CD4-positive, alpha-beta T cell treated with Interleukin-4 for 4 hours (primary cell): ENCODE measurements at regions not wholly inside any gene's neighbourhood (a gene's known extent, or its start where the extent isn't known, plus 50 kb on each side); places are given as distances from the start of the nearest gene placed in this dataset.
A peak's percentile ranks its signal among the peaks of the same experiment; 100 is the strongest.
"Not testable (repeated sequence)": the region's sequence is repeated elsewhere in the genome, so short reads cannot be mapped to it uniquely, and the experiment has no call there.

ENCODE experiments used
- DNase-seq: peaks from one replicate; pipeline ENCODE4 v3.0.0-alpha.2; 2020

DNA sequence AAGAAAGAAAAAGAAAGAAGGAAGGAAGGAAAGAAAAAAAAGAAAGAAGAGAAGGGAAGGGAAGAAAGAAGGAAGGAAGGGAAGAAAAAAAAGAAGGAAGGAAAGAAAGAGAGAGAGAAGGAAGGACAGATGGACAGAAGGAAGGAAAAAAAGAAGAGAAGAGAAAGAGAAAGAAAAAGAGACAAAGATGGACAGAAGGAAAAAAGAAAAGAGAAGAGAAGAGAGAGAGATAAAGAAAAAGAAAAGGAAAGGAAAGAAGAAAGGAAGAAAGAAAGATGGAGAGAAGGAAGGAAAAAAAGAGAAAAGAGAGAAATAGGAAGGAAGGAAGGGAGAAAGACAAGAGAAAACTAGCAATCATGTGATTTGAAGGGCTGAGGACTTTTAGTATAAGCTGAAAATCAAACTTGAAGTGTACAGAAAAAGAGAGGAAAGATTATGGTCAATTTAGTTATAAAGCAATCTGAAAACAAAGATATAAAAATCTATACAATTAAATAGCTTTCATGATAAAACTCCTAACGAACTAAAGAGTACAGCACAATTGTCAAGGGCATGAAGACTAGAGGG lies 115.3 kb downstream of the LTN1 start:
- no peak for DNase-seq

DNA sequence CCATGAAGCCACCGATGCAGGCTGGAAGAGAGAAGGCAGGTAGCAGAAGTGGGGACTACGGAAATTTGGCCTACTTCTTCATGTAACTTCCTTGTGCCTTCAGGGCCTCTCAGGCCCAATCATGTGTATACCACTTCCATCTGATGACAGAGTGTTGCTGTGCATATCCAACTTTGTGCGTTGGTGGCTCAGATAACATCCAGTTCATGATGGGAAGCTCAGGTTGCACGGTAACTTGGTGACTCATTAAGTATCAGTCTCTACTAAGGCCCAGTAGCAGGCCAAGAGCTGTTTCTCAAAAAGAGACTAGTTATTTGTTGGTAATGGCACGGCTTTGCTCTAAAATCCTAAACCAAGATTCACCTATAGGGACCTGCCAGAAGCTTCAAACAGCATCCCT lies 117.6 kb downstream of the LTN1 start:
- no peak for DNase-seq

DNA sequence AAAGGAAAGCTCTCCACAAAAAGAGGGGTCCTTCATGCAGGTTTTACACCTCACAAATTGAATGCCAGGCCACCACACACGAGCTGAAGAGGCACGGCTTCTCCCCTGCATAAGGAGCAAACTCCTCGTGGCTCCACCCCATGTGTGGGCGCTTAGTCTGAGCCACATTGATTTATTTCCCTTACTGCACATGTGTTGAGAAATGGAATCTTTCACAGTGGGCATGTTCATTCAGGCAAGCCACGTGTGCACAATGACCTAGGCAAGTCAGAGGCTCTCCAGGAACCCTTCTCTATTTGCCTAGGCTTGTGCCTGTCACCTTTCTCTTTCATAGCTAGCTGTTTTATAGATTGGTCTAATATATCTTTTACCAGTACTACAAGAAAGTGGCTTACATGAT lies 120.5 kb downstream of the LTN1 start:
- DNase-seq = no peak

DNA sequence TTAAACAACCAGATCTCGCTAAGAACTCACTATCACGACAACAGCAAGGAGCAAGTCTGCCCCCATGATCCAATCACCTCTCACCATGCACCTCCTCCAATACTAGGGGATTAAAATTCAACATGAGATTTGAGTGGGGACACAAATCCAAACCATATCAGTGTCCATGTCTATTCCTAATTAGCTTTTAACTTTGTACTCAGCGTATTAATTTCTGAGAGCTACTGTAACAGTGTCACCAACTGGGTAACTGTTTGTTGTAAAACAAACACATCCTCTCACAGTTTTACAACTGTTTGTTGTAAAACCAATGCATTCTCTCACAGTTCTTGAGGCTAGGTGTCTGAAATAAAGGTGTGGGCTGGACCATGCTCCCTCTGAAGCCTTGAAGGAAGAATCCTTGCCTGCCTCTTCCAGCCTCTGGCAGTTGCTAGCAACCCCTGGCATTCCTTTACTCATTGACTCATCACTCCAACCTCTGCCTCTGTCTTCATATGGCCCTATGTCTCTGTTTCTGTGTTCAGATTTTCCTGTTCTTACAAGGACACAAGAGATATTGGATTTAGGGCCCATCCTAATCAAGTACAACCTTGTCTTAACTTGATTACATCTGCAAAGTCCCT lies 121.2 kb downstream of the LTN1 start:
- DNase-seq = no peak

DNA sequence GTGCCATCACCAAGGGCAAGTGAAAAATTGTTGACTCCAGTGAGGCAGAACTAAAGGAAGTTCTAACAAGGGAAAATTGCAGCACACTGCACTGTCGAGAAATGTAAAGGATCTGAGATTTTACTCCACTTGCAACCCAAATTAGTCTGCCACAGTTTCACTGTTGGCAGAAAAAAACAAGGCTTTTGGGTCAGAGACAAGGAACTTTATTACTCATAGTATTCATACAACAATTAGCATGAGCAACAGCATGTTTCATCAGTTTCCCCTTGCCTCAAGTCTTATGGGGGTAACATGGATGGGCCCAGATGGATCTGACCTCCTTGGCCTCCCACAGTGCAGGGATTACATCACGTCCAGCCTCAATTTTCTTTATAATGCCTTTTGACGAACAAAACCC lies 125.3 kb downstream of the LTN1 start:
- DNase-seq = no peak

DNA sequence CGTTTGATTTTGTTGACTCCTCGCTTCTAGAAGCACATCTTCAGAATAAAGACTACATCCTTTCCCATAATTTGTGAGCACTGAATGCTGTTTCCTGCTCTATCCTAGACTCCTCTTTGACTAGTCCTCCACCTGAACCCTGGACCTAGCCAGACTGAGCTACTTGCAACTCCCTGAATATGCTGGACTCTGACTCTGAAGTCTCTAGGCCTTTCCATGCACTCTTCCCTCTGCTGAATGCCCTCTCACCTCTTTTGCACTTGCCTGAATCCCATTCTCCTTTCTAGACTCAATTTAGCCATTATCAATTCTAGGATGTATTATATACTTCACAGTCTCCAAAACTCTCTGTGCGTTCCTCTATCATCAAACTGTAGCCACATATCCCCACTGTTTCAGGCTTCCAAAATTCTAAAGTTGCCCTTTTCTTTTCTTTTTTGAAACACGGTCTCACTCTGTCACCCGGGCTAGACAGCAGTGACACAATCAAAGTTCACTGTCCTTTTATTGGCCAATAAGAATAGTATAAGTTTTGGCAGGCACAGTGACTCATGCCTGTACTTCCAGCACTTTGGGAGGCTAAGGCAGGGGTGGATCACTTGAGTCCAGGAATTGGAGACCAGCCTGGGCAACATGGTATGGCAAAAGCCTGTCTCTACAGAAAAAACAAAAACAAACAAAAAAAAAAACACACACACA lies 127.0 kb downstream of the LTN1 start:
- DNase-seq = no peak

DNA sequence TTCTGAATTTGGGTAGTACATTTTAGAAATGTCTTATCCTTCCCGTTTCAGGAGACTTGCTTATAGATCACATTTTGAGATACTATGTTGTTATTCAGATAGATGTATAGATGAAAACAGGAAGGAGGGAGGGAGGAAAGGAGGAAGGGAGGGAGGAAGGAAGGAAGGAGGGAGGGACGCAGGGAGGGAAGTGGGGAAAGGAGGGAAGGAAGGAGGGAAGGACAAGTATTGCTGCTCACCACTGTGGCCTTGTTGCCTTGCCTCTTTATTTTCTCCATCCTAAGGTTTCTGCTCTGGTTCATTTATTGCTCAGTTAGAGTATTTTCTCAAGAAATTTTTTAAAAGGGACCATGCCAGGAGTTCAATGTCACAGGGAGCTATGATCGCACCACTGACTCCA lies 134.3 kb downstream of the LTN1 start:
- no peak for DNase-seq

DNA sequence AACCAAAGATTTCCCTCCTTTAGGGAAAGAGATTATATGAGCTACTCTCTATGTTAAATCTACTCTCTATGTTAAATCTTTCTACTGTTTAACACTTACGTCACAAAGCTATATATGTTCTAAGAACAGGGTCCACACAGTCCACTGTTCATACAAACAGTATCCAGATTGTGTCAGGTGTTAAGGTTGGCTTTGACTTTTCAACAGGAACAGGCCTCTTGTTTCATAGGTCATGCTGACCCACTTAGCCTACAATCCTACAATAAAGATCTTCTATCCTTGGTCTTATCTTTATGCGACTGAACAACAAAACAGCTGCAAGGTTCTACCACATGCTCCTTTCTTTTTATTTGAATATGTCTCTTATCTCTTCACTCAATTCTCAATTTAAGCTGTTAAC lies 134.9 kb downstream of the LTN1 start:
- DNase-seq = no peak

DNA sequence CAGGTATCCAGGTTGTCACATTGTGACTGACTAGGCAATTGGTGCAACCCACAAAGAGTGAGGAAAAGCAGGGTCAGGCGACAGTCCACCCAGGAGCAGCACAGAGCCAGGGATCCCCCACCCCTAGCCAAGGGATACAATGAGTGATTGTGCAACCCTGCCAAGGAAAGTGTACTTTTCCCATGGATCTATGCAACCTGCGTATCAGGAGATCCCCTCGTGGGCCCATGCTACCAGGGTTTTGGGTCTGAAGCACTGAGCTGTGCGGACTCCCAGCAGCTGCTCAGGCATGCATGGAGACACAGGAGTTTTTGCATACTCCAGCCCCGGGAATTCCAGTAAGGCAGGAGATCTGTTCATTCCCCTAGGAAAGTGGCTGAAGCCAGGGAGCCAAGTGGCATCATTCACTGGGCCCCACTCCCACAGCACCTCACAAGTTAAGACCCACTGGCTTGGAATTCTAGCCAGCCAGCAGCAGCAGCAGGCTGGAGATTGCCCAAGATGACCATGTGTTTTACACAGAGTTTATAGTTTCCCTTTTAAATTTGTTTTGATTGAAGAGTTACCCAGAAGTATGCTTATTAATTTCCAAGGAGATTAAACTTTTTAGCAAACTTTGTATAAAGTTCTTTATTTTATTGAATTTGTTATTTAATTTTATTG lies 136.0 kb downstream of the LTN1 start:
- DNase-seq = no peak

DNA sequence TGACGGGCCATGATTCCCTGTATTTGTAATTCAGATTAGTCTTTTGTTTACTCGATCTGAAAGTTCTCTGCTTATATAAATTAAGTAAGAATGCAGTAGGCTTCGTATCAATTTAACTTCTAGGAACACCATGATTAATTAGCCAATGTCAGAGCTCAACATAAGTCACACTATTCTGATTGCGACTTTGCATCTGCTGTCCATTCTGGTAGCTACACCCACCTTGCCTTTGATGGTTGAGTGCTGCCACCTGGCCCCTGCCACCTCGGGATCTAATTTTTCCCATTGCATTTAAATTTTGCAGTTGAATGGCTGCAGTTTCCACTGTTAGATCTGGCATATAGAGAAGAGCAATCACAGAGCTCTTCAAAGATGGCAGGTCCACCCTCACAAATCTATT lies 140.0 kb downstream of the LTN1 start:
- no peak for DNase-seq

DNA sequence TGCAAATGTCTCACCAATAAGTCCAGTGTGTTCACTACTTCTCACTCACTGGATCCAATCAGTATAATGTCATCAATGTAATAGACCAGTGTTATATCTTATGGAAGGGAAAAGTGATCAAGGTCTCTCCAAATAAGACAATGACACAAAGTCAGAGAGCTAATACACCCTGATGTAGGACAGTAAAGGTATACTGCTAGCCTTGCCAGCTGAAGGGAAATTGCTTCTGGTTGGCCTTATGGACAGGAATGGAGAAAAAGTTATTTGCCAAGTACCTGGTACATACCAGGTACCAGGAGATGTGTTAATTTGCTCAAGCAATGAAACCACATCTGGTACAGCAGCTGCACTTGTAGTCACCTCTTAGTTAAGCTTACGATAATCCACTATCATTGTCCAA lies 141.0 kb downstream of the LTN1 start:
- DNase-seq = no peak

DNA sequence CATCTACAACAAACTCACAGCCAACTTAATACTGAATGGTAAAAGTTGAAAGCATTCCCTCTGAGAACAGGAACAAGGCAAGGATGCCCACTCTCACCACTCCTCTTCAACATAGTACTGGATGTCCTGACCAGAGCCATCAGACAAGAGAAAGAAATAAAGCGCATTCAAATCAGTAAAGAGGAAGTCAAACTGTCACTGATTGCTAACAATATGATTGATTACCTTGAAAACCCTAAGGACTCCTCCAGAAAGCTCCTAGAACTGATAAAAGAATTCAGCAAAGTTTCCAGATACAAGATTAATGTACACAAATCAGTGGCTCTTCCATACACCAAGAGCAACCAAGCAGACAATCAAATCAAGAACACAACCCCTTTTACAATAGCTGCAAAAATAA lies 153.4 kb downstream of the LTN1 start:
- not testable (repeated sequence) for DNase-seq

DNA sequence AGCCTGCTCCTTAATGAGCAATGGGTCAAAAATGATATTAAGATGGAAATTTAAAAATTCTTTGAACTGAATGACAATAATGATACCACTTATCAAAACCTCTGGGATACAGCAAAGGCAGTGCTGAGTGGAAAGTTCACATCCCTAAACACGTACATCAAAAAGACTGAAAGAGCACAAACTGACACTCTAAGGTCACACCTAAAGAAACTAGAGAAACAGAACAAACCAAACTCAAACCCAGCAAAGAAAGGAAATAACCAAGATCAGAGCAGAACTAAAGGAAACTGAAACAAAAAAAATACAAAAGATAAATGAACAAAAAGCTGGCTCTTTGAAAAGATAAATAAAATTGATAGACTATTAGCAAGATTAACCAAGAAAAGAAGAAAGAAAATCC lies 155.3 kb downstream of the LTN1 start:
- peak; percentile 36 for DNase-seq

DNA sequence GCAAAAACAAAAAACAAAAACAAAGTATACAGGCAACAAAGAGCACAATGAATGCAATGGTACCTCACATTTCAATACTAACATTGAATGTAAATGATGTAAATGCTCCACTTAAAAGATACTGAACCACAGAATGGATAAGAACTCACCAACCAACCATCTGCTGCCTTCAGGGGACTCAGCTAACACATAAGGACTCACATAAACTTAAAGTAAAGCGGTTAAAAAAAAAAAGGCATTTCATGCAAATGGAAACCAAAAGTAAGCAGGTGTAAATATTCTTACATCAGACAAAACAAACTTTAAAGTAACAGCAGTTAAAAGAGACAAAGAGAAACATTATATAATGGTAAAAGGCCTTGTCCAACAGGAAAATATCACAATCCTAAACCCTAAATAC lies 156.1 kb downstream of the LTN1 start:
- peak; percentile 36 for DNase-seq

DNA sequence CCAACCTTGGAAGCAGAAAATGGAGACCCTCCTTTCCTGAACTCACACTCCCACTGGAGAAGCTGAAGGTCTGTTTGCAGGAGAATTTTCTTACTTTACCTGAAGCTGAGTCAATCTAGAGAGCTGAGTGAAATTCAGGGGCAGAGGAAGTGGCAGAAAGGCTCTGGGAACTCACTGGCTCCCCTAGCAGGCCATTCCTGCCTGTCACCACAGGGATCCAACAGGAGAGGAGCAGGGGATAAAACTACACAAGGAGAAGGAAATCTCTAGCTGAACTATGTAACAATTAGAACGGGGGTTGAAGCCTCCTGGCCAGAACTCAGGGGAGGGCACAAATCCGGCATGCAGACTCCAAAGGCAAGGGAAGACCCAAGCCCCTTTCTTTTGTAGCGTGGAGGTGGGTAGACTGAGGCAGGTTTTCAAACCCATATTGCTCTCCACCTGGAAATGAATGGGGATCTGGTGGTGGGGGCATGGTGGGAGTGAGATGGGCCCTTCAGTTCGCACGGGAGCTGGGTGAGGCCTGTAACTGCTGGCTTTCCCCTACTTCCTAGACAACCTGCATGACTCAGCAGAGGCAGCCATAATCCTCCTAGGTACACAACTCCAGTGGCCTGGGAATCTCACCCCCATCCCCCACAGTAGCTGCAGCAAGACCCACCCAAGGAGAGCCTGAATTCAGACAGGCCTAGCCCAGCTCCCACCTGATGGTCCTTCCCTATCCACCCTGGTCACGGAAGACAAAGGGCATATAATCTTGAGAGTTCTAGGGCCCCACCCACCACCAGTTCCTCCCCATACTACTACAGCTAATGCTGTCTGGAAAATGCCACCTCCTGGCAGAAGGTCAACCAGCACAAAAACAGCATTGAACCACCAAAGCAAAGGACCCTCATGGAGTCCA lies 158.1 kb downstream of the LTN1 start:
- no peak for DNase-seq

DNA sequence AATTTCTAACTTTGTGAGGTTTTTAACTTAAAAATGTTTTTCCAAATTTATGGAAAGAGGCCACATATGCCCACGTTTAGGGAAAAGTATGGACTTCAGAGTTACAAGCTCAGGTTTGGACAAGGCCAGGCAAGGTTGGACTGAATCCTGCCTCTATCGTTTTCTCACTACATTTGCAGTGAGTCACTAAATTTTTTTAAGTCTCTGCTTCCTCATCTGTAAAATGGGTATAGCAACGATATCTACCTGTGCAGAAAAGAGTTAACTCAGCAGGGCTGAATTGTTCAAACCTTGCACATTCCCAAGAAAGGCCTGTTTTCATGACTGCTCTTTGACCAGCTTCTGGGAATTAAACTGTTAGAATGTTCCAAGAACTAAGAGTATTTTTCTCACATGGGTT lies 159.1 kb downstream of the LTN1 start:
- DNase-seq = no peak

DNA sequence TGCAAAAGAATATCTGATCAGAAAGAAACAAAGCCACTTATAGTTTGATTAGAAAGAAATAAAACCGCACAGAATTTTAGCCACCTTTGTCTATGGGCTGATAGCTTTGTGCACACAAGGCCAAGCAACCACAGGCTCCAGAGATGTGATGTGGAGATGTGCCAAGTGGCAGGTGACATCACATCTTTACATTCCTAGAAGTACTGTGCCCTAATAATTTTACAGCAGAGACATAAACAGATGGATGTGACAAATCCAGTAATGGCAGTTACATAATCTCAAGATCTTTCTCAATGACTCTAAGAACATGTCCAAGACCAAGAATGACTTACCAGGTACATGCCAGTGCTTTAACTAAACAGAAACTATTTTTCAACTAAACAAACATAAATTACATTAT lies 159.5 kb downstream of the LTN1 start:
- peak; percentile 15 for DNase-seq

DNA sequence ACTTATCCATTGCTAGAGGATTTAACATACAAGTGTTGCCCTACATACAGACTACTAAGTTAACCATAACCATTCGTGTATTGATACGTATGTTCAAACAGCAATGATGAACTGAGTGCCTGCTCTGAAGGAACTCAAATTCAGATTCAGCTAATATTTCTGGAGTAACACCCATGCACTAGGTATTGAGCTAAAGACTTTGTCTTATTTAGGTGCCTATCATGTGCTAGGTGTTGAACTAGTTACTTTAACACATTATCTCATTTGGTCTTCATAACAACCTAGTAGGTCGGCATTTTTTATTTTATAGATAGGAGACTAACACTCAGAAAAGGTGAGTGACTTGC lies 160.0 kb downstream of the LTN1 start:
- no peak for DNase-seq

DNA sequence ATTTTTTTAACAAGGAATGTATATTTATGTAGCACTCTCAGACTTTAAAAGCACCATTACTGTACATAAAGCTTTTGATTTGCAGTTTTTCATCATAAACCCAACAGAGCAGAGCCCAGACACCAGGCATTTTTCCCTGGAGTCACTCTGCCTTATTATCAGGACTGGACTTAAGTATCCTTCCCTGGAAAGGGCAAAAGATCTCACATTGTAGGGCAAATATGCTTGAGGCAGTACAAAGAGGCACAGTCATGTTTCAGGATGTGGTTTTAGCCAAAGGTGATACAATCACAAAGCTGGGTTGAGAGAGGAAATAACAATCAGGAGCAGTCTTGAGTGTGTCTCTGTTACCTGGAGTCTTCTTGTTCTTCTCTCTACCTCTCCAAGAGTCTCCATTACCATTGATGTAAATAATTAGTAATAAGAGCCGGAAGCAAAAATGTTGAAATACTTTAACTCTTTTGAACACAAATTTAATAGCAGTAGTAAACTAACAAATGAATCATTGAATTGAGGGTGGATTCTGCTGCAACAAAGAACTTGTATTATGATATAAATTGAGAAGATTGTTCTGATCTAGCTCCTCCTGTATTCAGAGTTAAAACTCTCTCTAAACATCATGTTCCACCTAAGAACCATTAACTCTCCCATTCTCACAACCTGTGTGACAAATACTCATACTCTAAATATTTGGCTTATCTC lies 160.5 kb downstream of the LTN1 start:
- peak; percentile 75 for DNase-seq

DNA sequence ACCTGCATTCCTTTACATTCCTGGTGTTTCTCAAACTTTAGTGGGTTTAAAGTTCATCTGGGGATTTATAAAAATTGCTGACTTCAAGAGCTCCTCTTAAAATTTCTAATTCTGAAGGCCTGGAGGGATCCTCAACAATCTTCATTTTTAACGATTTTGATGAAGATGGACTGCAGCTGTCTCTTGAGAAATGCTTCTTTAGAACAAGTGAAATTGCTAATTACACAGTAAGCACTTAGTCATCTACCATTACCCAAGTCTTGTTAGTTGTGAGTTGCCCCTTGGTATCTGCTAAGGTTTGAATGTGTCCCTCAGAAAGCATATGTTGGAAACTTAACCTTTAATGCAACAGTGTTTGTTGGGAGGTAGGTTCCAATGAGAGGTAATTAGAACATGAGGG lies 163.7 kb downstream of the LTN1 start:
- no peak for DNase-seq

DNA sequence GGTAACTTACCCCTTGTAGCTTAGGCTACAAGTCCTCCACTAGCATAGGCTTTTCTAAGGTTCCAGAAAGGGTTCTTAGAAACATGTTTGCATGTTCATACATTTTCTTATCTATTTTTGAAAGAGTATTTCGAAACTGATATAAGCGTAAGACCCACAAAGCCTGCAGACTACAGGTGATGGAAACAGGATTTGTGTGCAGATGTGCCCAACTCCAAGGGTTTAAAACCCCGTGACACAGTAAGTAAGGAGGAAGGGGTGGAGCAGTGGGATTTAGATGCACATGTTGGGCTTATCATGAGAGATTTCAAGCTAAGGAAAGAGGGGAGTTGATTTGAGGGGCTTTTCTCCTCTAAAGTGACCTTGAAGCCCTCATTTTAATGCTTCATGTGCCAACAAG lies 164.7 kb downstream of the LTN1 start:
- no peak for DNase-seq

DNA sequence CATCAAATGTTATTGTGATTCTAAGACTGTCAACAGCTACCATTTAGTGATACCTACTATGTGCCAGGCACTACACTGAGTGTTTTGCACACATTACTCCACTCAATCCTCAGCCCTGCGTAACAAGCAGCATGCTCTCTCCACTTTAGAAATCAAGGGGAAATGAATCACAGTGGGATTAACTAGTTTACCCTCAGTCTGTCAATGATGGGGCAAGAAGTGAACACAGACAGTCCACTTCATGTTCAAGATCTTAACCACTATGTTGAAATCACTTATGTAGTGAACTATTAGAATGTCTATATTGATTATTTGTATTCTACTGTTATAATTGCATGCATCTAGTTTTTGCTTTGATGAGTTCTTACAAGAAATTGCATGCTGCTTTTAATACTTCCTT lies 165.3 kb downstream of the LTN1 start:
- no peak for DNase-seq

DNA sequence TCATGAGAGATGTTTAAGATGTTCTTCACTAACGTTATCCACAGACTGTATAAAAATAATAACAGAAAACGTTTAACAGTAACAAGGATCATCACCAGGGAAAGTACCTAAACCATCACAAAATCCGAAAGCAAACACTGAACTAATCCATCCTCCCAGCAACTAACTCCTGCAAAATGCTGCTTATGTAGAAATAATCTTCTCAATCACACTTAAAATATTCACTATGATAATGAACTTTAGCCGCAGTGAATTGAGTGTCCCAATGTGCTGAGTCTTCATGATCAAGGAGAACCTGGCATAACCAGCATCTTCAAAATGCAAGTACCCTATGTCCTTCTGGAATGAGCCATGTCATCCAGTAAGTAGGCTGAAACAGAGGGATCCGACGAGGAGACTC lies 166.1 kb downstream of the LTN1 start:
- no peak for DNase-seq
